Loucy (cell line): ENCODE measurements at regions not wholly inside any gene's neighbourhood (a gene's known extent, or its start where the extent isn't known, plus 50 kb on each side); places are given as distances from the start of the nearest gene placed in this dataset.

Experiments used
- H2AFZ ChIP-seq: fragments of 200-600 bp; sonication (generic); 2 replicates; pipeline ENCODE4 v1.6.0; 2016; ENCODE audit warnings: antibody characterized with exemption, mild to moderate bottlenecking, low read length, moderate library complexity
- H3F3A ChIP-seq: fragments of 200-600 bp; 2 replicates; pipeline ENCODE4 v1.6.0; 2016; ENCODE audit warnings: antibody characterized with exemption, low read depth, mild to moderate bottlenecking
- H3K27me3 ChIP-seq: fragments of 200-600 bp; sonication (generic); 2 replicates; pipeline ENCODE4 v1.6.1; 2014; ENCODE audit warnings: low read length, mild to moderate bottlenecking; ENCODE audit not compliant: insufficient read depth, poor library complexity, severe bottlenecking
- H3K36me3 ChIP-seq: fragments of 200-600 bp; sonication (generic); 2 replicates; pipeline ENCODE4 v1.6.1; 2016; ENCODE audit warnings: low read length; ENCODE audit not compliant: insufficient read depth
- H3K4me1 ChIP-seq: fragments of 200-600 bp; sonication (generic); 2 replicates; pipeline ENCODE4 v1.5.1; 2014; ENCODE audit warnings: low read length, mild to moderate bottlenecking; ENCODE audit not compliant: insufficient read depth, poor library complexity, severe bottlenecking
- H3K4me2 ChIP-seq: fragments of 200-600 bp; sonication (generic); 2 replicates; pipeline ENCODE4 v1.6.0; 2014; ENCODE audit warnings: antibody characterized with exemption, low read length, low read depth, mild to moderate bottlenecking; ENCODE audit not compliant: poor library complexity, severe bottlenecking
- H3K4me3 ChIP-seq: fragments of 200-600 bp; sonication (generic); 2 replicates; pipeline ENCODE4 v1.5.1; 2014; ENCODE audit warnings: low read length, mild to moderate bottlenecking, mixed read lengths; ENCODE audit not compliant: poor library complexity, severe bottlenecking
- H3K79me2 ChIP-seq: fragments of 200-600 bp; sonication (generic); 2 replicates; pipeline ENCODE4 v1.6.1; 2014; ENCODE audit warnings: low read length; ENCODE audit not compliant: insufficient read depth
- H3K9ac ChIP-seq: fragments of 200-600 bp; sonication (generic); 2 replicates; pipeline ENCODE4 v1.6.0; 2014; ENCODE audit warnings: mild to moderate bottlenecking, low read depth, low read length, moderate library complexity; ENCODE audit not compliant: poor library complexity, severe bottlenecking
- H3K9me2 ChIP-seq: fragments of 200-600 bp; sonication (generic); replicated peaks from 2 replicates; pipeline ENCODE4 v1.6.1; 2016; ENCODE audit warnings: low read depth, low read length, mixed read lengths
- H3K9me3 ChIP-seq: fragments of 200-600 bp; sonication (generic); 2 replicates; pipeline ENCODE4 v1.6.1; 2014; ENCODE audit warnings: mild to moderate bottlenecking, antibody characterized with exemption, low read length, low read depth; ENCODE audit not compliant: insufficient read depth
- H4K20me1 ChIP-seq: fragments of 200-600 bp; sonication (generic); 2 replicates; pipeline ENCODE4 v1.6.0; 2014; ENCODE audit warnings: antibody characterized with exemption, low read length, mild to moderate bottlenecking; ENCODE audit not compliant: insufficient read depth, poor library complexity, severe bottlenecking
- EZH2phosphoT487 ChIP-seq: fragments of 200-600 bp; IDR thresholded peaks from 2 replicates; pipeline ENCODE4 v1.6.1; 2018; ENCODE audit warnings: antibody characterized with exemption, mild to moderate bottlenecking, moderate library complexity, borderline replicate concordance
- TF ChIP-seq, protein P1 (sequence below): fragments of 200-600 bp; sonication (generic); conservative IDR thresholded peaks from 2 replicates; pipeline ENCODE4 v1.5.1; 2014; ENCODE audit warnings: mild to moderate bottlenecking, antibody characterized with exemption, low read length

DNA sequence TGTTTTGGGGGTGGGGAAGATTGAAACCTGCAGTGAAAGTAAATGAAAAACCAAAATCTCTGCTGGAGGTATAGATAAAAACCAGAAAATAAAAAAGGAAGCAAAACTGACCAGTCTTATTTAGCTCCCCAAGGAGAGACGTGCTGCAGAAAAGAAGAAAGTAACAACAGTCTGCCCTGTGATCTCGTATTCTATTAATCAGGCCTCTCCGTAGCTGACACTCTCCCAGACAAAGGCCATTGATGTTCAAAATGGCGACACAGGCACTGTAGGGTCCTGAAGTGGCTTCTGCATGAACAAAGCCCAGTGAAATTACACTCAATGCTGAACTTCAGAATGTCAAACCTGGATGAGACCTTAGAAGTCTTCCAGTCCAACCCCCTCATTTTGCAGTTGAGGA is 106.6 kb downstream of the NXPE2 start:
- Histone ChIP-seq H2AFZ (no peak overlapping the region), H3K9me2 (no peaks in the 10 kb centered on the region)
- TF ChIP-seq, protein P1, sequence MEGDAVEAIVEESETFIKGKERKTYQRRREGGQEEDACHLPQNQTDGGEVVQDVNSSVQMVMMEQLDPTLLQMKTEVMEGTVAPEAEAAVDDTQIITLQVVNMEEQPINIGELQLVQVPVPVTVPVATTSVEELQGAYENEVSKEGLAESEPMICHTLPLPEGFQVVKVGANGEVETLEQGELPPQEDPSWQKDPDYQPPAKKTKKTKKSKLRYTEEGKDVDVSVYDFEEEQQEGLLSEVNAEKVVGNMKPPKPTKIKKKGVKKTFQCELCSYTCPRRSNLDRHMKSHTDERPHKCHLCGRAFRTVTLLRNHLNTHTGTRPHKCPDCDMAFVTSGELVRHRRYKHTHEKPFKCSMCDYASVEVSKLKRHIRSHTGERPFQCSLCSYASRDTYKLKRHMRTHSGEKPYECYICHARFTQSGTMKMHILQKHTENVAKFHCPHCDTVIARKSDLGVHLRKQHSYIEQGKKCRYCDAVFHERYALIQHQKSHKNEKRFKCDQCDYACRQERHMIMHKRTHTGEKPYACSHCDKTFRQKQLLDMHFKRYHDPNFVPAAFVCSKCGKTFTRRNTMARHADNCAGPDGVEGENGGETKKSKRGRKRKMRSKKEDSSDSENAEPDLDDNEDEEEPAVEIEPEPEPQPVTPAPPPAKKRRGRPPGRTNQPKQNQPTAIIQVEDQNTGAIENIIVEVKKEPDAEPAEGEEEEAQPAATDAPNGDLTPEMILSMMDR: no peak
- no peak for TF ChIP-seq EZH2phosphoT487

DNA sequence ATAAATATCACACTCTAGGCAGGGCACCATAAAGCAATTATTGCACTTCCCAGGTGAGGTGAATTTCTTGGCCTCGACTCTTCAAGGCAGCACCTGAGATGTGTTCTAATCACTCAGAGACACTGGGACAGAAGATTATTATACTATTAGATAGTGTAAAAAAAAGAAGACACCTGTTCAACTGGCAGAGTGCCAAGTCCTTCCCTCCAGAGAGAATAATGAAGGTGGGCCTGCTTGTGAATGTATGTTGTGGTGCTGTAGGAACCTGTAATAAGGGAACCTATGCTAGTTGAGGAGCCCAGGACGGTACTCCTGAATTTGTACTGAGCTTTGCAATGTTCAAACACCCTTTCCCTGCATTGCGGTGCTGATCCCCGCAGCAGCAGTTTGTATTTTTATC is 107.5 kb downstream of the NXPE2 start:
- Histone ChIP-seq H3K27me3 (no peaks in the 10 kb centered on the region), H3F3A (peaks cover 11% of the 10 kb centered on the region; the same call in 1 of the 2 replicates), H3K4me1 (peaks cover 37% of the 10 kb centered on the region), H3K79me2 (no peaks in the 10 kb centered on the region), H4K20me1 (no peaks in the 10 kb centered on the region), H3K4me3 (no peak overlapping the region), H3K9ac (no peak overlapping the region), H3K4me2 (no peak overlapping the region), H3K9me3 (no peaks in the 10 kb centered on the region), H3K36me3 (no peaks in the 10 kb centered on the region), H2AFZ (no peak overlapping the region), H3K9me2 (no peaks in the 10 kb centered on the region)
- no peak for TF ChIP-seq EZH2phosphoT487
- TF ChIP-seq, protein P1: no peak

More for the DNA sequence above, 106.6 kb downstream of the NXPE2 start:
- Histone ChIP-seq H3K4me2 (no peak overlapping the region), H3K9ac (no peak overlapping the region), H3K4me1 (peaks cover 46% of the 10 kb centered on the region), H3K79me2 (no peaks in the 10 kb centered on the region), H3K27me3 (no peaks in the 10 kb centered on the region), H4K20me1 (no peaks in the 10 kb centered on the region), H3K4me3 (no peak overlapping the region), H3F3A (peaks cover 11% of the 10 kb centered on the region; the same call in 1 of the 2 replicates), H3K9me3 (no peaks in the 10 kb centered on the region), H3K36me3 (no peaks in the 10 kb centered on the region)

DNA sequence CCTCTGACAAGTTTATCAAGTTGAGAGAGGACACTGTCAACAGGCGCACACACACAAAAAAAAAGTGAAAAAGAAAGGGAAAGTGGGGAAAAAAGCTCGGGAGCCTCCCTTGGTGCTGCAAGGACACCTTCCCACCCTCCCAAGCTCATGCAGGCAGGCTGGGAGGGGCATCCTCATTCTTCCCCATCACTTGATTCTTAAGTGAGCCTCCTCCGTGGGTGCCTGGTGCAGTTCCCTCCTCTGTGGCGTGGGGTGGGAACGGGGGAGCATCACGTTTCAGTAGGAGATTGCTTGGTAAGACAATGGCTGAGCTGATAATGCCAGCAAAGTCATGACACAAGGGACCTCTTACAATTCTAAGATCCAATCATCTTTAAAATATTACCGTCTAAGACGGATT is 108.8 kb downstream of the NXPE2 start:
- Histone ChIP-seq H3F3A (peaks cover 11% of the 10 kb centered on the region; the same call in 1 of the 2 replicates), H3K9ac (no peak overlapping the region), H3K27me3 (no peaks in the 10 kb centered on the region), H3K4me2 (no peak overlapping the region), H3K9me3 (no peaks in the 10 kb centered on the region), H3K36me3 (no peaks in the 10 kb centered on the region), H3K9me2 (no peaks in the 10 kb centered on the region), H4K20me1 (no peaks in the 10 kb centered on the region), H2AFZ (no peak overlapping the region), H3K4me1 (peaks cover 25% of the 10 kb centered on the region), H3K4me3 (no peak overlapping the region), H3K79me2 (no peaks in the 10 kb centered on the region)
- no peak for TF ChIP-seq EZH2phosphoT487
- TF ChIP-seq, protein P1: no peak
